ENCODE measurements at regions not wholly inside any gene's neighbourhood (a gene's known extent, or its start where the extent isn't known, plus 50 kb on each side); places are given as distances from the start of the nearest gene placed in this dataset.

- no peak for TF ChIP-seq CTCF (IDR thresholded peaks at IDR 0.05)
- no peak for TF ChIP-seq SMC3 (IDR thresholded peaks at IDR 0.05; ENCODE audit: low read depth, low read length)
- no peak for TF ChIP-seq FOXJ3 (CRISPR knock-in tag; IDR thresholded peaks at IDR 0.05)
- no peak for TF ChIP-seq USF1 (IDR thresholded peaks at IDR 0.05; ENCODE audit: borderline replicate concordance, low read depth)
- no peak for TF ChIP-seq REST (IDR thresholded peaks at IDR 0.05; ENCODE audit: low read depth, low read length)
- TF ChIP-seq MXI1 (IDR thresholded peaks at IDR 0.05; ENCODE audit: low read depth, low read length), result no peak
- TF ChIP-seq CHD2 (IDR thresholded peaks at IDR 0.05; ENCODE audit: low read length, partially characterized antibody), result no peak
- TF ChIP-seq TCF12 (IDR thresholded peaks at IDR 0.05), result peak; percentile 87
- TF ChIP-seq TAF1 (IDR thresholded peaks at IDR 0.05; ENCODE audit: borderline replicate concordance, low read depth, low read length), result no peak
- TF ChIP-seq PBX3 (IDR thresholded peaks at IDR 0.05), result peak; percentile 81
- TF ChIP-seq NRF1 (IDR thresholded peaks at IDR 0.05; ENCODE audit: low read depth, low read length), result no peak
- TF ChIP-seq NFIC (IDR thresholded peaks at IDR 0.05; ENCODE audit: borderline replicate concordance), result peak; percentile 57; the same call in 1 of the 2 replicates
- TF ChIP-seq EZH2phosphoT487 (IDR thresholded peaks at IDR 0.05; ENCODE audit: borderline replicate concordance, low read depth), result no peak
- TF ChIP-seq RAD21 (IDR thresholded peaks at IDR 0.05; ENCODE audit: low read length), result no peak
- no peak for TF ChIP-seq RFX5 (IDR thresholded peaks at IDR 0.05; ENCODE audit: low read length)
- no peak for TF ChIP-seq SIN3A (IDR thresholded peaks at IDR 0.05; ENCODE audit: borderline replicate concordance, low read depth, low read length)
- no peak; the same call in 1 of the 2 replicates for TF ChIP-seq JUND (IDR thresholded peaks at IDR 0.05)
- no peak for TF ChIP-seq GATA2 (CRISPR knock-in tag; IDR thresholded peaks at IDR 0.05)
- TF ChIP-seq USF2 (IDR thresholded peaks at IDR 0.05; ENCODE audit: borderline replicate concordance, low read depth, low read length), result no peak
- TF ChIP-seq MEF2A (IDR thresholded peaks at IDR 0.05; ENCODE audit: borderline replicate concordance, low read depth), result no peak
These were observed 167.3 kb downstream of the DACT1 start (continued) for GRCh38 chr14:58805057-58805456.
